ENCODE measurements at regions not wholly inside any gene's neighbourhood (a gene's known extent, or its start where the extent isn't known, plus 50 kb on each side); places are given as distances from the start of the nearest gene placed in this dataset.
"Not testable (repeated sequence)": the region's sequence is repeated elsewhere in the genome, so short reads cannot be mapped to it uniquely, and the experiment has no call there.

DNA sequence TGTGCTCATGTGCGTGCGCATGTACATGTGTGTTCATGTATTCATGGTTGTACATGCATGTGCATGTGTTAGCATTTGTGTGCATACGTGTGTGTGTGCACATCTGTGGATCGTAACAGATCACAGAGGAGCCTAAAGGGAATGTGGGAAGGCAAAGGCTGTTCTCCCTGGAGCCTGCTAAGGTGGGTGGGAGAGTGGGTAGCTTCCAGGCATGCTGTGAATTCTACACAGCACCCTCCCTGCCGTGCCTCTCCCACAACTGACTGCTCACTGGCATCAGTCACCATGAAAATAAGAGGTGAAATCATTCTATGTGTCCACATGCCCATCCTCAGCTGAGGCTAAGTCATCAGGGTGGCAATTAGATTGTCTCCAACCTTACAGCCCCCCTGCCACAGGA is 600.9 kb downstream of the MID1IP1 start:
- DNase-seq (ENCODE audit: low spot score) = no peak

DNA sequence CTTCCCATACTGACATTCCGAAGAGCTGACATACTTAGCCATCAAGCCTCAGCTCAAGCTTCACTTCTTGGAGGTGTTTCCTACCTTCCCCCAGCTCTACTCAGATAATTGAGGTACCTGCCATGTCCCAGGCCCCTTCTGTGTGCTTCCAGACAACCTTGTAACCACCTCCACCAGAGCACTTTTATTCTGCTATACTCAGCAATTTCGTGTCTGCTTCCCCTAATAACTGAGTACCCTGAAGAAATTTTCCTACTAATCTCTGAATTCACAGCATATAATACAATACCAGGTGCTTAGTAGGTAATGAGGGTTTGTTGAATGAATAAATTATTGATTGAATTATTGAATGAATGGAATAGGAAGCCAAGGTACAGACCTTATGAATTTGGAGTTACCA is 605.5 kb downstream of the MID1IP1 start:
- no peak for DNase-seq (ENCODE audit: low spot score)

DNA sequence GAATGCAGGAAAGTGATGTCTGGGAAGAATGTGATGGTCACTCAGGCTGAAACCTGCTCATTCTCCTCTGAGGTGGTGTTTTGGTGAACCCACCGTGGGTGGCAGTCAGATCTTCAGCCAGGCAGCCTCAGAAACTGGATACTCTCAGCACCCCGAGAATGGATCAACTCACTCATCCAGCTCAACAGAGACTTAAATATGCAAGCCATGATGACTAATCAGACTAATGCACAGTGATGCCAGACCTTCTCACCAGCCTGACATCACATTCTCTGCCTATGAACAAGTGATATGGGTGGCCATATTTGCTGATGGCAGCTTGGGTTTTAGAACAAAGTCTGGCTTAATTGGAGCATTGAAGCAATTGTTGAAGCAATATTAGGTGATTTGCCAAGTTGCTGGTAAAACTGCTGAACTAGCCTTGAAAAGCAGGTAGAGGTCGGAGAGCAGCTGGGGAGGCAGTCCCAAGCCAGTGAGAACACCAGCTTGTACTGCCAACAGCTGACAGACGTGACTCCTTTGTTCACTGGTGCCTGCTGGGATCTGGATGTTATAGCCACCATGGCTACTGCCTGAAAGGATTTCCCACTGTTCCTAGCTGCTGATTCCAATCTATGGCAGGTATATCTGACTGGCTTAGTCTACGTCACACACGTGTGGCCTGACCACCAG is 608.1 kb downstream of the MID1IP1 start:
- no peak for DNase-seq (ENCODE audit: low spot score)

DNA sequence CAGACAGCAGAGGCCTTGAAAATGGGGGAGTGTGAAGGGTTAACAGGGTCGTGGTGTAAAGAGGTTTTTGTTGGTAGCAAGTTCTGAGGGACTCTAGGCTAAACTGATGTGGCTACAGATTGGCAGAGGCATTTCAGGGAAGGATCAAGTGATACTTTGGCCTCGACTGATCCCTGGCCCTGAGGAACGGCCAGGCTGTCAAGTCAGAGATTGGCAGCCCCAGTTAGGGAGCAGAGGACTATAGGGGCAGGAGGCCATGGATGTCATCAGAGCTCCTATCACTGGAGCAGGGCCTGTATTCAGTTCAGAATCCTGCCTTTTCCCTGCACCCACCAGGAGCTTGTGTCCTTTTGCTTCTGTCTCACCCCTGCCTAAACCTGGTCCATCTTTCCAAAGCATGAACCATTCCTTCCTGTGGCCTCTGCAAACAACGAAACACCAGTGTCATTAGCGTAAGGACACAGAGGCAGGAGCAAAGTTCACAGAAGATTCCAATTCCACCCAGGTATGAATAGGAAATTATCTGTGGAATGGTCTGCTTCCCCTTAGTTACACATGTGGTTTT is 613.1 kb downstream of the MID1IP1 start:
- DNase-seq (ENCODE audit: low spot score) = no peak

DNA sequence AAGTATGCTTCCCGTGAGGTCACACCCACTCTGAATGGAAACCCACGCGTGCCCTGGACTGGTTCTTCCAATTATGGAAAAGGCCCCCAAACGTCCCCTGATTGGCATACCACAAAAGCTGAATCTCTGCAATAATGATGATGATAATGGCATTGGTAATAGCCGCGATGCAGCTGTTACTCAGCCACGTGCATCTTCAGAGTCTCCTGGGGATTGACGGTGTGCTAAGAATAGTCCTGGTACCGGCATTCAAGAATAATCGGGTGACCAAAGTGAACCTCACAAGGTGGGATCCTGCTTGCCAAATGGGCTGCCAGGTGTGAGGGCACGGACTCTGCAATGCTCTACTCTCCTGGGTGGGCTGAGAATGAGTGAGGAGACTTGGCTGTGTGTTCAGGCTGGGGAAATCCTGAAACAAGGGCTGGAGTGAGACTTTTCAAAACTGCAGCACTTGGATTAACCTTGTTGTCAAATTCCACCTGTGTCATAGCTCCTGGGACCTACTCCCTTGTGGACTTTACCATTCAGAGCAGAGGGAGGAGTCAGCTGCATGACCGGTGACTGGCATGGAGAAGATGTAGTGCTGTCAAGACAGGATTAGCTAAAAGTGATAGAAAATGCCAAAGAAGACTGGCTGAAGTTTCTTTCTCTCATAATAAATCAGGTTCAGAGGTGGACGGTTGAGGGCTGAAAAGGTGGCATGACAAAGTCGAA is 615.4 kb downstream of the MID1IP1 start:
- DNase-seq (ENCODE audit: low spot score) = no peak

DNA sequence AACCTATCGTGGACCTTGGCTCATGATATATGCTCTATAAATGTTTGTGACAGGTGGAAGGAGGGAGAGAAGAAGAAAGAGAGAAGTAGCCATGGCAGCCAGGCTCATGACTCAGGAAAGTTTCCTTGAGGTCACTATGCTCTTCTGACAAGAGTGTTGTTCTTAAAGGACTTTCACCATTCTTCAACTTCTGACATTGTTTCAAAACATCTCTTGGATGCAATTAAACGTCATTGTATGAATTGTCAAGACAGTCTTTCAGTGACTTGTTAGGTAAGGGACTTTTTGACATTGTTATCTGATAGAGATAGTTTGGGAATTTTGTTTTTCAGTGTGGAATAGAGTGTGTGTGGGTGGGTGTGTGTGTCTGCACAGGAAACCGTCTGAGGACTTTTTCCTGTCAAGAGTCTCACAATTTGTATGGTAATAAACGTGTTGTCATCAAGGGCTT is 617.0 kb downstream of the MID1IP1 start:
- no peak for DNase-seq (ENCODE audit: low spot score)

DNA sequence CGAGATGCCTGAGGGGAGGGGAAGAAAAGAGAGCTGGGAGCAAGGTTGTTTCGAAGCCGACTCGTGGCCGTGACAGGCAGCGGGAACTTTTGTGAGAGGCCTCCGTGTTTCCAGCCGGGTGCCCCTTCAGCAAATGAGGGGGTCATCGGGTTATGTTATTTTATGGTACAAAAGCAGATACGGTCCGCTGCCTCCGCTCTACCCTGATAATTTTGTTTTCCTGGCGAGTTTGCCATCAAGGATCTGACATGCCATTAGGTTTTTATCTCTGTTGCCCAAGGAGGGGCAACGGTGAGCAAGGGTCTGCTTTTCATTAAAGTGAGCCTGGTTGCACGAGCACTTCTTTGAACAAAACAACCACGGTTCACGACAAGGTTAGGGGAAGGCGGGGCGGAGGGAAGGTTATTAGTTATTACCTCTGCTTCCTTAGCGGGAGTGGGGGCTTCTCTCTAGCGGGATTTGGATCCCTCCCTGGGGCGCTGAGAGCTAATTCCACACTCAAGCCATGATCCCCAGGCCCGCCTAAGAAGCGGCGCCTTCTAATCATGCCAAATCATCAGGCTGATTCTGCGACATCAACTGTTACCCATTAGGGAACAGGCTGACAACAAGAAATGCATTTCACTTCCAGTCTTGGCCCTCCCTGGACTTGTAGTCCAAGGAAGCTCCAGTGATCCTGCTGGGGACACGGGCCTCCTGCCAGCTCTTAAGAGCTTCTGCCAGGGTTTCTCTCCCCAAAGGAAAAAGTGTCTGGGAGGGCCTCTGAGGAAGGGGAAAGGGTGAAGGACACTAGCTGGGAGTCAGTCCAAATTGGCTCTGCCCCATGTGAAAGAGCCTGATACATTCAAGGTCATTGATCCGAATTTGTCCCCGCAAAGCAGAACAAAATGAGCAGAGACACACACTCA is 617.7 kb downstream of the MID1IP1 start:
- no peak for DNase-seq (ENCODE audit: low spot score)

DNA sequence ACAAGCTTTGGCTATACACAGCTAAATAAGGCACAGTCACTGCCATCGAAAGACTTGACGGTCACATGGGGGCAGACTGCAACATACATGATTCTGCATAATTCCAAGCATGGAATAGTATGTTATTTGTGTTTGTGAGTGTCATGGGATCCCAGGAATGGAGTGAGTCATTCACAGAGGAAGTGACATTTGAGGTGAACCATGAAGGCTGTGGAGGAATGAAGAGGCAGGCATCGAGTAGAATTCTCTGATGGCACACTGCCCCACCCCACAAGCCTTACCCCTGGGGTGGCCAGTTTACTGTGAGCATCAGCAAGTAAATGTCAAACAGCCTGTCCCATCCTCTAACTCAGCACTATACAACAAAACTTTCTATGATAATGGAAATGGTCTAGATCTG is 619.7 kb downstream of the MID1IP1 start:
- no peak for DNase-seq (ENCODE audit: low spot score)

DNA sequence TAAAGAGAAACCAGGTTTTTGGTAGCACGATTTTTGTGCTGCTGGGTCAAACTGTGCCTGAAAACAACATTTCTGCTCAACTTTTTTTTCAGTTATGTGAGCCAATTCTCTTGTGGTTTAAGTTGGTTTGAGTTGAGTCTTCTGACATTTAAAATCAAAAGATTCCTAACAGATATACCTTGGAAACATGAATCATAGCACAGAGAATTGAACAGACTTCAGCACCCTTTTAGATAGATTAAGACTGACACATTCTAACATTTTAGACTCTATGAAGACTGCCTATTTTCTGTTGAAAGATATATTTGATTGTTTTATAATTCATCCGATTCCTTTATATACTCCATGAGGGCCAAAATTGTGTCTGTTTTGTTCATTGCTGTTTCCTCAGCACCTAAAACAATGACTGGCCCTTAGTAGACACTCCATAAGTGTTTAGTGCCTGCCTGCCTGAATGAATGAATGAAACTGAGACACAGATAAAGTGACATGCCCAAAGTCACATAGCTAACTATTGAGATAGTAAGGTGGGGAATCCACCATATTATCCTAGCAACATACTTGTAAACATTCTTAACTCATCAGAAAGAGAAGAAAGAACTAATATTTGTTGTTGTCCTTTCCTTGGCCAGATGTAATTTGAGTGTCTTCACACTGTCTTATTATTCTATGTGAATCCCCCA is 624.0 kb downstream of the MID1IP1 start:
- no peak for DNase-seq (ENCODE audit: low spot score)

DNA sequence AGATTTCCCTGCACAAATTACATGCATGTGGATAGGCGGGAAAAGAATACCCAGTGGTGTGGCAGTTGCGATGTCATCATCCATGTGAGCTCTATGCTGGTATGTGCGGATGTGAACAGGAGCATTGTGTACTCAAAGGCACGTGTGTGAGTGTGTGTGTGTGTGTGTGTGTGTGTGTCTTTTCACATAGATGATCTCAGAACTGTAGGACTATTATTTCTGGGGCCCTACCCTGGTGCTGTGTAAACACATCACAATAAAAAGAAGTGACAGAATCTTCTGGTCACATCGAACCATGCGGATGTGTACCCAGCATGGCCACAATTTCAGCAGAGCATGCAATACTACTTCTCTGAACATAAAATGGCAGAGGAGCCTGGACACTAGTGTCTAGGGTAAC is 624.8 kb downstream of the MID1IP1 start:
- no peak for DNase-seq (ENCODE audit: low spot score)

DNA sequence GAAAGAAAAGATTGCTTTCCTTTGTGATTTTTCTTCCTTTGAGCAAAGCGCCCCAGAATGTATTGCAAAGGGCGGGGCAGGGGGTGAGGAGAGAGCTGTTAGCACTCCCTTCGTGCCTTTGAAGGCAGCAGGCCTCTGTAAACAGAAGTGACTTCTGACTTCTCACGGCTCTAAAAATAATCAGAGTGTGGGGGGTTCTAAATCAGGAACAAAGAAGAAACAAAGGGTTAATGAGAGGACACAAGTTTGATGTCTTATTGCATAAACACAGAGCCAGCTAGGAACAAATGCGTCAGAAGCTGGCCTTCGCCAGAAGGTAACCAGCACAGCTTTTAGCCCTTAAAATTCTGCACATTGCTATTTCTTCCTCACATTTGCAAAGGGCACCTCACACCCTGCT is 626.2 kb downstream of the MID1IP1 start:
- DNase-seq (ENCODE audit: low spot score) = no peak

DNA sequence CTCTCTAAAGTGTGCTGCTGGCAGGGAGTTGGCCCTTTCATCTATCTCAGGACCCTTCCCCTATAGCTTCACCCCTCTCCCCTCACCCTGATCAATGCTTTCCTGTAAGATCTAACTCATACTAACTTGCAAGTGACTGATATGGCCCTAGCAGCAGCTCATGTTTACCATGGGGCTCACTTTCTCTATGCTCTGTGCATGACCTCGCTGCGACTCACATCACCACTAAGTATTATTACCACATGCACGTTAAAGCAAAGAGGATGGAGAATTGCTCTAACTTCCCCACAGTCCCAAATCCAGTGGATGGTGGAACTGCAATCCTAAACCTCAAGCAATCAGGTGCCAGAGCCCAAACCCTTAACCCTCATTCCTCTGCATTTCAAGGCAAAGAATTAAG is 626.6 kb downstream of the MID1IP1 start:
- DNase-seq (ENCODE audit: low spot score) = no peak

DNA sequence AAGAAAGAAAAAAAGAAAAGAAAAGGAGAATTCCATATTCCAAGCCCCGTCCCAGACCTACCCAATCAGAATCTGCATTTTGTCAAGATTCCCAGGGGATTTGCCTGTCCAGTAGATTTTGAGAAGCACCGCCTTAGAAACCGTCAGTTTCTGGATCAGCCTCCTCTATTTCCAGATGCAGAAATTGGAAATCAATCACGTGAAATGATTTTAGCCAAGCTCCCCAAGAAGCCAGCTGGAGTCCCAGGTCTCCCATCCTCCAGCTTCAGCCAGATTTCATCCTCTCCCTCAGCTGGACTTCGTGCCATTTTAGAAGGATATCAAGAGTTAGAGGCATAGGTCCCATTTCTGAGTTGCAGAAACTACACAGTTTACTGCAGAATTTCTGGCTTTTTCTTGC is 629.3 kb downstream of the MID1IP1 start:
- DNase-seq (ENCODE audit: low spot score) = no peak

DNA sequence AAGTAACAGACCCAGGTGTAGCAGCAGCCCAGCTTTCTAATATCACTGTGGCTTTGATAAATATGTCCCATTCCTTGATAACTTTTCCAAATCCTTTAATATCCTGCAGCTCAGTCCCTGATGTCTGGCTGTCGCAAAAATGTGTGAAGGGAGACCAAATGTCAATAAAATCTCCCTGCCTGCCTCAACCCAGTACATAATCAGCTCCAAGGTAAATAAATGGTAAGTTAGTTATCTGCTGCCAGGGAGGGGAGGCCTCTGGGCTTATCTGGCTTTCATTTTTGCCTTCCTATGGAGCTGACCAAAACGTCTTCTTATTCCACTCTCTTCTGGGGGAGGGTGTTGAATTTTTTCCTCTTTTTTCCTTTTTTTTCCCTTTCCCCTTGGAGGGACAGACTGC is 630.6 kb downstream of the MID1IP1 start:
- DNase-seq (ENCODE audit: low spot score) = no peak

DNA sequence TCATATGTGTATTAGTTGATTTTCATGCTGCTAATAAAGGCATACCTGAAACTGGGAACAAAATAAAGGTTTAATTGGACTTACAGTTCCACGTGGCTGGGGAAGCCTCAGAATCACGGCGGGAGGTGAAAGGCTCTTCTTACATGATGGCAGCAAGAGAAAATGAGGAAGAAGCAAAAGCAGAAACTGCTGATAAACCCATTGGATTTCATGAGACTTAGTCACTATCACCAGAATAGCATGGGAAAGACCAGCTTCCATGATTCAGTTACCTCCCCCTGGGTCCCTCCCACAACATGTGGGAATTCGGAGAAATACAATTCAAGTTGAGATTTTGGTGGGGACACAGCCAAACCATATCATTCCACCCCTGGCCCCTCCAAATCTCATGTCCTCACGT is 633.4 kb downstream of the MID1IP1 start:
- not testable (repeated sequence) for DNase-seq (ENCODE audit: low spot score)

DNA sequence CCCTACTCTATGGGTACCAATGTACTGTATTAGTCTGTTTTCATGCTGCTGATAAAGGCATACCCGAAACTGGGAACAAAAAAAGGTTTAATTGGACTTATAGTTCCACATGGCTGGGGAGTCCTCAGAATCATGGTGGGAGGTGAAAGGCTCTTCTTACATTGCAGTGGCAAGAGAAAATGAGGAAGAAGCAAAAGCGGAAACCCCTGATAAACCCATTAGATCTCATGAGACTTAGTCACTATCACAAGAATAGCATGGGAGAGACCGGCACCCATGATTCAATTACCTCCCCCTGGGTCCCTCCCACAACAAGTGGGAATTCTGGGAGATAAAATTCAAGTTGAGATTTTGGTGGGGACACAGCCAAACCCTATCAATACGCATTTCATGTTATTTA is 635.3 kb downstream of the MID1IP1 start:
- not testable (repeated sequence) for DNase-seq (ENCODE audit: low spot score)

DNA sequence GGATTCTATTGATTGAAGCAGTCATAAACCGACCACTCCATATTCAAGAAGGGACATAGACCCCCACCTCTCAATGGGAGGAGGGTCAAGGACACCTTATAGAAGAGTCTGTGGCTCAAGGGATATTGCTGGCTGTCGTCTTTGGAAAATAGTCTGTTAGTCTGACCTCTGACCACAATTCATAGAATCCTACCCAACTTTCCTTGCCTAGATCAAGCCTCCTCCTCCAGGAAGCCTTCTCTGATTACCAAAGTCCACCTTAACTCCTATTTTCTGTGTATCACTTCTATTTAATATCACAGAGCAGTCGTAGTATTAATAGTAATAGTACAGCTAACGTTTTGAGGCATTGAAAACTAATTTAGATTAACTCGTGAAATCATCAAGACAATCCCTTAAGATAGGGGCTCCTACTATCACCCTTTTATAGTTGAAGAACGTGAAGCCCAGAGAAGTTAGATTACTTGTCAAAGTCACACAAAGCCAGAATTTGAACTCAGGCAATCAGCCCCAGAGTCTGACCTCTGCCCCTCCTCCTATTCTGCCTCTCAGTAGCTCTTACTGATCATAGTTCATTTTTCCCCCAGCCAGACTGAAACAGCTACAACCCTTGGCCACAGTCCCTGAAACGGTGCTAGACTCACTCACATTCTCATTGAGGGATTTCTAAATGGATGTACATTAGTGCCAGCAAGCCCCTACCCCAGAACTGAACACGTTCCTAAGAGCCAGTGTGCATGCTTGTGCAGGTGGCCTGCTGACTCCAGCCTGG is 636.6 kb downstream of the MID1IP1 start:
- DNase-seq (ENCODE audit: low spot score) = no peak

DNA sequence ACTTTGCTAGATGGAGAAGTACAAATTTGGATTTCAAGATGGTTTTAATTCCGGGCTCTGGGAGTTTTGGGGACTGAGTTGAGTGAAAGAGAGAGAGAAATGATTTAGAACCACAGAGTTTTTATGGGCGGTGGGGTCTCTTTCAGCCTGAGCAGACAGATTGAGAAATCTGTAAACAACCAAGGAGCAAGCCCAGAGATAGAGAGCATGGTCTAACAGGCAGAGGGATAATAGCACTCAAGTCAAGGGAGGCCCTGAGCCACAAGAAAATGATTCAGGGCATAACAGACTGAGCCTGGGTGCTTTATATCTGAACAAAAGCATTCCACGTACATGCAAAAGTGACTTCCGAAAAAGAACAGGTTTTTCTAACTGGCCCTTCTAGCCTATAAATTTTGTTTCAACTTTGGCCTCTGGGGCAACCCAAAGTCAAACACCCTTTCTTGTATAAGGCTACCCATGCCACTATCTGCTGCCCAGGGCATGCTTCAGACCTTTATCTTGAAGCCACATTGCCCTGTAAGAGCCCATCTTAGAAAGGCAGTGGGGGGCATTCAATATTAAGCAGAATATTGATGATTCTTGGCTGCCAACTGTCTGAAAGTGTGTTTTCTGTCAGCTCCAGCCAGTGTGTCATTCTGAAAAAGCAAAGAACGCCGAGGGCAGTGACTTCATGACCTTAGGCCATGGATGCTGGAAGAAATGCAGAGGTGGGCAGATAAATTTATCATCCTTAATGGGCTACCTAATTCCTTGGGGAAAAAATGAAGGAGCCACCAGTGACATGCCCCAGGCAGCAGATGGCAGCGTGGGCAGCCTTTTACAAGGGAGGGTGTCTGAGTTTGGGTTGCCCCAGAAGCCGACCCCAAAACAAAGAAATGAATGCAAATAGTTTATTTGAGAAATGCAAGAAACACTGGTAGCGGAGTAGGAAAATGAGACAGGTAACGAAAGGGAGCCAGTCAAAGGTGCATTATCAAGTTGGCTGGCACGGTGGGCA is 637.6 kb downstream of the MID1IP1 start:
- no peak for DNase-seq (ENCODE audit: low spot score)

DNA sequence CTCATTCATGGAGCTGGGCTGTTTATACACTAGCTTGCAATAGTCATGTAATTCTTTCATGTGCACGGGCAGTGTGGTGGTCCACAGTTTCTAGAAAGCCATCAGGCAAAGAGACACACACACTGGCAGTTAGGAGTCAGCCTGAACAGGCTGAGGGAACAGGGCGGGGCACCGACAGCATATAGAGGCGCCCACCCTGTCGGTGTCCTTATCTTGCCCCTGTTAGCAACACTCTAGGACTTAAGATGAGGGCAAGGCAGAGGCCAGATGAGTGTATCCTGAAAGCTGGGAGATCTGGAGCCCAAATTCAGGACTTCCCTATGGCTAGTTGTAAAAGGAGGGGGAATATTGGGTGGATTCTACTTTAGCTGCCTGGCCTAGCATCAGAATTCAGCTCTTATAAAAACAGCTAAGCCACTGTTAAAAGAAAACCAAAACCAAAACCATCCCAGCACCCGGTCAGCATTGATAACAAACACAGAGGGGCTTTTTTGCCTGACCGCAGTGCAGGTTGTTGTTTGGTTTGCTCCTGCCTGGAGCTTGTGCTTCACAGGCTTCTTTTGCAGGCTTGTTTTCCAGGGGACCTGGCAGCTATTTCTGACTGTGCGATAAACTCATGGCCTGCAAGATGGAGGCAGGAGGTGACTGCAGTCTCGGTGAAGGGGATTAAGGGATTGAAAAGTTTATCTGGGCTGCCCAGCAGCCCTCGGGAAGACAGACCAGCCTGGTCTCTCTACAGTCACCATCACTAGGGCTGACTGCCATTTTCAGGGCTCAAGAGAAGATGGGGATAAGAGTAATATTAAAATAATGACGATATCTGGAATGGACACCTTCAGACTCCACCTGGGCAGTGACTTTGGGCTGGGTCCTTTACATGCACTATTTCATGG is 638.9 kb downstream of the MID1IP1 start:
- DNase-seq (ENCODE audit: low spot score) = no peak
